ENCODE measurements at regions not wholly inside any gene's neighbourhood (a gene's known extent, or its start where the extent isn't known, plus 50 kb on each side); places are given as distances from the start of the nearest gene placed in this dataset.

- TF ChIP-seq ZNF326 (CRISPR knock-in tag; IDR thresholded peaks at IDR 0.05; ENCODE audit: borderline replicate concordance) (no peak), ZSCAN25 (CRISPR knock-in tag; IDR thresholded peaks at IDR 0.05) (no peak), ZNF350 (CRISPR knock-in tag; IDR thresholded peaks at IDR 0.05; ENCODE audit: borderline replicate concordance, low read depth) (no peak; the same call in 1 of the 2 replicates), REPIN1 (CRISPR knock-in tag; IDR thresholded peaks at IDR 0.05; ENCODE audit: borderline replicate concordance, low read depth) (no peak), PLRG1 (conservative IDR thresholded peaks at IDR 0.05) (no peak), TFE3 (CRISPR knock-in tag; IDR thresholded peaks at IDR 0.05) (no peak), ZNF792 (CRISPR knock-in tag; IDR thresholded peaks at IDR 0.05) (no peak), ZFP90 (CRISPR knock-in tag; IDR thresholded peaks at IDR 0.05; ENCODE audit: borderline replicate concordance) (no peak), PITX1 (CRISPR knock-in tag; IDR thresholded peaks at IDR 0.05) (no peak), TCF12 (IDR thresholded peaks at IDR 0.05) (no peak), TCF12 (CRISPR knock-in tag; IDR thresholded peaks at IDR 0.05) (no peak), ETV6 (CRISPR knock-in tag; conservative IDR thresholded peaks at IDR 0.05) (no peak), PBX3 (CRISPR knock-in tag; IDR thresholded peaks at IDR 0.05; ENCODE audit: borderline replicate concordance) (no peak), ESRRA (CRISPR knock-in tag; IDR thresholded peaks at IDR 0.05; ENCODE audit: low read depth) (no peak), ZNF143 (CRISPR knock-in tag; IDR thresholded peaks at IDR 0.05) (no peak), SNAPC5 (CRISPR knock-in tag; IDR thresholded peaks at IDR 0.05; ENCODE audit: borderline replicate concordance) (no peak), SSRP1 (CRISPR knock-in tag; IDR thresholded peaks at IDR 0.05) (no peak), ZBTB37 (CRISPR knock-in tag; IDR thresholded peaks at IDR 0.05) (no peak), ZNF142 (CRISPR knock-in tag; IDR thresholded peaks at IDR 0.05) (no peak), ZNF468 (CRISPR knock-in tag; IDR thresholded peaks at IDR 0.05) (no peak), ATM (IDR thresholded peaks at IDR 0.05; ENCODE audit: borderline replicate concordance) (no peak)
Observed at GRCh38 chr16:29321585-29321984, 84.9 kb downstream of the NPIPB11 start (continued).

Measured in HepG2 (cell line).